ENCODE measurements at regions not wholly inside any gene's neighbourhood (a gene's known extent, or its start where the extent isn't known, plus 50 kb on each side); places are given as distances from the start of the nearest gene placed in this dataset.

- no peaks in the 10 kb centered on the region for H3K79me2 ChIP-seq (ENCODE audit: control insufficient read depth, insufficient read depth, low read length)
- H3K9me3 ChIP-seq (replicated peaks; ENCODE audit: control insufficient read depth, insufficient read depth, low read length) = no peaks in the 10 kb centered on the region
- H3K27me3 ChIP-seq (replicated peaks in 1 of 2; ENCODE audit: control insufficient read depth in 2 of 2, insufficient read depth in 2 of 2, low read length in 1 of 2) = no peaks in the 10 kb centered on the region
- CTCF ChIA-PET = no interaction called here
- POLR2A ChIA-PET = no interaction called here
- SMC1A ChIA-PET (ENCODE audit: uncharacterized antibody, unreplicated experiment) = interaction anchor here (1.3 kb wide), 1 partner anchor 32 kb away, joined by 3 read pairs; no protein-coding TSS in a partner anchor
- no peak overlapping the region for H3K4me2 ChIP-seq (ENCODE audit: control insufficient read depth, insufficient read depth)
- RAD21 ChIA-PET (ENCODE audit: unreplicated experiment) = no interaction called here
- no peaks in the 10 kb centered on the region for H3K4me1 ChIP-seq (ENCODE audit: control insufficient read depth, insufficient read depth, low read length)
- intact Hi-C loops (cut with micrococcal nuclease; ENCODE audit: unreplicated experiment) = no loop called here
- no peak overlapping the region for H3K4me3 ChIP-seq
- WGBS (ENCODE audit: insufficient coverage, insufficient replicate concordance, low lambda C conversion rate, missing lambda C conversion rate) = 13% methylated on average over 3 of the region's 3 CpGs
- FAIRE-seq = no peak
- H3K36me3 ChIP-seq (ENCODE audit: control insufficient read depth in 2 of 2, insufficient read depth in 2 of 2, low read length in 1 of 2) = no peaks in the 10 kb centered on the region
- BruUV-seq (replicated peaks) = no TSS peak
- H4K20me1 ChIP-seq (ENCODE audit: control insufficient read depth, insufficient read depth) = no peaks in the 10 kb centered on the region
- in situ Hi-C loops (cut with MboI) = no loop called here
- H2AFZ ChIP-seq (ENCODE audit: control insufficient read depth, low read depth, low read length) = no peak overlapping the region
- ATAC-seq = no peak
- H3K9ac ChIP-seq (ENCODE audit: control insufficient read depth, insufficient read depth, low read length) = no peak overlapping the region
- no peak overlapping the region for H3K27ac ChIP-seq (ENCODE audit: control insufficient read depth, insufficient read depth)
- no peak for DNase-seq (ENCODE audit: low read depth, low spot score)
- TF ChIP-seq ZBTB33 (IDR thresholded peaks at IDR 0.05) = no peak
- TF ChIP-seq EGR1 (IDR thresholded peaks at IDR 0.05; ENCODE audit: borderline replicate concordance in 1 of 2, low read depth in 2 of 2, low read length in 2 of 2) = no peak
- no peak for TF ChIP-seq BCL11A (IDR thresholded peaks at IDR 0.05; ENCODE audit: low read depth, low read length)
- TF ChIP-seq IRF3 (IDR thresholded peaks at IDR 0.05) = no peak
- TF ChIP-seq BCLAF1 (IDR thresholded peaks at IDR 0.05) = no peak
- TF ChIP-seq PBX3 (IDR thresholded peaks at IDR 0.05; ENCODE audit: insufficient replicate concordance, low read depth, low read length) = no peak
- no peak for TF ChIP-seq BACH1 (IDR thresholded peaks at IDR 0.05; ENCODE audit: borderline replicate concordance)
- no peak for TF ChIP-seq RELB (IDR thresholded peaks at IDR 0.05; ENCODE audit: low read depth)
- TF ChIP-seq MYB (IDR thresholded peaks at IDR 0.05; ENCODE audit: borderline replicate concordance, low read depth, low read length) = no peak
- no peak for TF ChIP-seq STAT3 (IDR thresholded peaks at IDR 0.05; ENCODE audit: low read depth, low read length)
- TF ChIP-seq EP300 (IDR thresholded peaks at IDR 0.05; ENCODE audit: borderline replicate concordance in 1 of 2, control insufficient read depth in 1 of 2, low read depth in 2 of 2, low read length in 2 of 2) = no peak
- TF ChIP-seq BCL3 (IDR thresholded peaks at IDR 0.05; ENCODE audit: borderline replicate concordance, insufficient read depth, low read depth, low read length, poor library complexity, severe bottlenecking) = no peak
- TF ChIP-seq MXI1 (IDR thresholded peaks at IDR 0.05; ENCODE audit: low read depth, low read length) = no peak
These were observed 1497.9 kb downstream of the MAT2B start for GRCh38 chr5:165003283-165003682.

All from GM12878 (cell line).